ENCODE measurements at regions not wholly inside any gene's neighbourhood (a gene's known extent, or its start where the extent isn't known, plus 50 kb on each side); places are given as distances from the start of the nearest gene placed in this dataset.

GRCh38 chr11:90856790-90857189 lies 633.9 kb upstream of the CHORDC1 start:
- TF ChIP-seq ZBTB21 (CRISPR knock-in tag; IDR thresholded peaks at IDR 0.05; ENCODE audit: borderline replicate concordance) (no peak), ATF6 (CRISPR knock-in tag; IDR thresholded peaks at IDR 0.05) (no peak), E2F4 (CRISPR knock-in tag; IDR thresholded peaks at IDR 0.05; ENCODE audit: borderline replicate concordance, low read depth) (no peak)
